ENCODE measurements at regions not wholly inside any gene's neighbourhood (a gene's known extent, or its start where the extent isn't known, plus 50 kb on each side); places are given as distances from the start of the nearest gene placed in this dataset.

- H3K27ac ChIP-seq, result no peak overlapping the region
- no peaks in the 10 kb centered on the region for H3K27me3 ChIP-seq
- TF ChIP-seq CTCF (IDR thresholded peaks at IDR 0.05) (no peak), POLR2A (IDR thresholded peaks at IDR 0.05) (no peak), EP300 (IDR thresholded peaks at IDR 0.05) (no peak)
- DNase-seq, result no peak
- no peaks in the 10 kb centered on the region for H3K4me1 ChIP-seq (ENCODE audit: insufficient read depth)
- intact Hi-C loops (cut with DNase I), result loop anchor here in 3 of 4 donors (5.0 to 10.0 kb wide), 3 partner anchors 619 to 1119 kb away; no protein-coding TSS in a partner anchor
- H3K9me3 ChIP-seq, result no peaks in the 10 kb centered on the region
- no peak overlapping the region for H3K4me3 ChIP-seq
- no peaks in the 10 kb centered on the region for H3K36me3 ChIP-seq
- 83 to 88% (median 86%) methylated on average over 6 of the region's 6 CpGs for WGBS, 3 donors
Observed at GRCh38 chr2:18745431-18746272, 156.3 kb upstream of the NT5C1B start.

GRCh38 chr2:18741895-18742732 lies 152.7 kb upstream of the NT5C1B start:
- no peak overlapping the region for H3K27ac ChIP-seq
- WGBS, 3 donors, result 24 to 25% (median 24%) methylated on average over 12 of the region's 12 CpGs
- peak in 2 of 5 donors; percentile 16 to 30 for DNase-seq
- no peaks in the 10 kb centered on the region for H3K27me3 ChIP-seq
- H3K36me3 ChIP-seq, result no peaks in the 10 kb centered on the region
- intact Hi-C loops (cut with DNase I), result loop anchor here in 2 of 4 donors (10.0 kb wide), 2 partner anchors 623 to 1123 kb away; no protein-coding TSS in a partner anchor
- H3K4me1 ChIP-seq (ENCODE audit: insufficient read depth), result no peaks in the 10 kb centered on the region
- H3K9me3 ChIP-seq, result no peaks in the 10 kb centered on the region
- no peak overlapping the region for H3K4me3 ChIP-seq
- no peak for TF ChIP-seq EP300 (IDR thresholded peaks at IDR 0.05)
- no peak for TF ChIP-seq POLR2A (IDR thresholded peaks at IDR 0.05)
- no peak for TF ChIP-seq CTCF (IDR thresholded peaks at IDR 0.05)

GRCh38 chr2:18741191-18741590 lies 151.8 kb upstream of the NT5C1B start:
- no peaks in the 10 kb centered on the region for H3K4me1 ChIP-seq (ENCODE audit: insufficient read depth)
- no peak overlapping the region for H3K27ac ChIP-seq
- intact Hi-C loops (cut with DNase I), result loop anchor here in 2 of 4 donors (10.0 kb wide), 2 partner anchors 624 to 1124 kb away; no protein-coding TSS in a partner anchor
- H3K27me3 ChIP-seq, result no peaks in the 10 kb centered on the region
- no peak overlapping the region for H3K4me3 ChIP-seq
- no peaks in the 10 kb centered on the region for H3K9me3 ChIP-seq
- TF ChIP-seq CTCF (IDR thresholded peaks at IDR 0.05) (no peak), EP300 (IDR thresholded peaks at IDR 0.05) (no peak), POLR2A (IDR thresholded peaks at IDR 0.05) (no peak)
- DNase-seq, result no peak
- no peaks in the 10 kb centered on the region for H3K36me3 ChIP-seq

GRCh38 chr2:18740474-18740881 lies 151.1 kb upstream of the NT5C1B start:
- no peaks in the 10 kb centered on the region for H3K36me3 ChIP-seq
- H3K4me1 ChIP-seq (ENCODE audit: insufficient read depth), result no peaks in the 10 kb centered on the region
- no peak for TF ChIP-seq EP300 (IDR thresholded peaks at IDR 0.05)
- TF ChIP-seq POLR2A (IDR thresholded peaks at IDR 0.05), result no peak
- no peak for TF ChIP-seq CTCF (IDR thresholded peaks at IDR 0.05)
- H3K27ac ChIP-seq, result no peak overlapping the region
- 86 to 93% (median 92%) methylated on average over 7 of the region's 7 CpGs for WGBS, 3 donors
- no peak for DNase-seq
- H3K9me3 ChIP-seq, result no peaks in the 10 kb centered on the region
- no peak overlapping the region for H3K4me3 ChIP-seq
- intact Hi-C loops (cut with DNase I), result loop anchor here in 2 of 4 donors (10.0 kb wide), 2 partner anchors 624 to 1124 kb away; no protein-coding TSS in a partner anchor
- H3K27me3 ChIP-seq, result no peaks in the 10 kb centered on the region

All from ovary (tissue), 7 donors.